CD4-positive, alpha-beta T cell (primary cell): ENCODE measurements at regions not wholly inside any gene's neighbourhood (a gene's known extent, or its start where the extent isn't known, plus 50 kb on each side); places are given as distances from the start of the nearest gene placed in this dataset.
"Not testable (repeated sequence)": the region's sequence is repeated elsewhere in the genome, so short reads cannot be mapped to it uniquely, and the experiment has no call there.

Experiments
- ATAC-seq: fragments of 200-7000 bp; cut with Tn5 transposase; one replicate; pipeline ENCODE4 v1.10.0; 2022; ENCODE audit warnings: mild to moderate bottlenecking; ENCODE audit not compliant: poor library complexity
- CTCF ChIA-PET: fragments of 350-600 bp; sonication (Branson Sonifier 250); formaldehyde crosslinking; loops from one replicate; lab custom pipeline; 2021; ENCODE audit warnings: antibody characterized with exemption, inconsistent platforms; lab: Charles Lee
- POLR2A ChIA-PET: fragments of 350-600 bp; sonication (Branson Sonifier 250); formaldehyde crosslinking; loops from one replicate; lab custom pipeline; 2021; ENCODE audit warnings: antibody characterized with exemption, inconsistent platforms; lab: Charles Lee
- DNase-seq, 14 experiments: peaks; one replicate each; pipeline ENCODE4 v3.0.0-alpha.2; 2013 to 2020; ENCODE audit warnings: mixed read lengths in 2 of 14
- H3K27ac ChIP-seq, 2 donors: one replicate each; pipeline versions ENCODE4 v1.5.1 to v1.7.0; 2013; ENCODE audit warnings: low read length in 2 of 2, low read depth in 1 of 2, mild to moderate bottlenecking in 1 of 2
- H3K27me3 ChIP-seq, 2 experiments: 1 replicate in 1 of 2; 2 replicates in 1 of 2; pipeline versions ENCODE4 v1.6.1 to v1.7.0; 2013; ENCODE audit warnings: low read length in 2 of 2, control low read depth in 1 of 2, mild to moderate bottlenecking in 1 of 2, moderate library complexity in 1 of 2; ENCODE audit not compliant: insufficient read depth in 2 of 2, control insufficient read depth in 1 of 2
- H3K36me3 ChIP-seq: one replicate; pipeline ENCODE4 v1.6.1; 2013; ENCODE audit warnings: low read length, control low read depth; ENCODE audit not compliant: insufficient read depth
- H3K4me1 ChIP-seq: one replicate; pipeline ENCODE4 v1.6.1; 2013; ENCODE audit warnings: low read length, control low read depth; ENCODE audit not compliant: insufficient read depth
- H3K4me3 ChIP-seq: one replicate; pipeline ENCODE4 v1.5.1; 2013; ENCODE audit warnings: mild to moderate bottlenecking, low read length, moderate library complexity
- H3K9me3 ChIP-seq, 2 experiments: 1 replicate in 1 of 2; 2 replicates in 1 of 2; pipeline versions ENCODE4 v1.6.1 to v1.7.0; 2013; ENCODE audit warnings: low read length in 2 of 2, mild to moderate bottlenecking in 2 of 2, control low read depth in 1 of 2, moderate library complexity in 1 of 2; ENCODE audit not compliant: control insufficient read depth in 1 of 2, insufficient read depth in 1 of 2
- H3K27ac Mint-ChIP-seq: one replicate; pipeline ENCODE4 v1.8.0; 2020; ENCODE audit warnings: mixed read lengths
- H3K27me3 Mint-ChIP-seq: one replicate; pipeline ENCODE4 v1.8.0; 2021; ENCODE audit warnings: mixed read lengths
- H3K36me3 Mint-ChIP-seq: one replicate; pipeline ENCODE4 v1.8.0; 2021; ENCODE audit warnings: low read depth, mixed read lengths
- H3K4me1 Mint-ChIP-seq: one replicate; pipeline ENCODE4 v1.8.0; 2021; ENCODE audit warnings: low read depth, mixed read lengths
- H3K4me3 Mint-ChIP-seq: one replicate; pipeline ENCODE4 v1.8.0; 2020; ENCODE audit warnings: mild to moderate bottlenecking, mixed read lengths
- H3K9me3 Mint-ChIP-seq: one replicate; pipeline ENCODE4 v1.8.0; 2020; ENCODE audit warnings: mixed read lengths
- intact Hi-C, 2 experiments: fragments of 100-400 bp; cut with DNase I in 1 of 2; cut with micrococcal nuclease in 1 of 2; formaldehyde crosslinking; loops; one replicate each; pipeline versions ENCODE4 v1.15.1 to v1.9.0; 2023 to 2025; cut with DNase I, micrococcal nuclease
- TF ChIP-seq, protein P1 (sequence below): fragments of 200-600 bp; IDR thresholded peaks from one replicate; pipeline ENCODE4 v1.8.0; 2022; ENCODE audit warnings: antibody characterized with exemption, mild to moderate bottlenecking

DNA sequence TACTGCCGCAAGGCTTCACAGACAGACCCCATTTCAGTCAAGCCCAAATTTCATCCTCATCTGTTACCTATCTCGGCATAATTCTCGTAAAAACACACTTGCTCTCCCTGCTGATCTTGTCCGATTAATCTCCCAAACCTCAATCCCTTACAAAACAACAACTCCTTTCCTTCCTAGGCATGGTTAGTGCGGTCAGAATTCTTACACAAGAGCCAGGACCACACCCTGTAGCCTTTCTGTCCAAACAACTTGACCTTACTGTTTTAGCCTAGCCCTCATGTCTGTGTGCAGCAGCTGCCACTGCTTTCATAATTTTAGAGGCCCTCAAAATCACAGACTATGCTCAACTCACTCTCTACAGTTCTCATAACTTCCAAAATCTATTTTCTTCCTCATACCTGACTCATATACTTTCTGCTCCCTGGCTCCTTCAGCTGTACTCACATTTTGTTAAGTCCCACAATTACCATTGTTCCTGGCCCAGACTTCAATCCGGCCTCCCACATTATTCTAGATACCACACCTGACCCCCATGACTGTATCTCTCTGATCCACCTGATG is 227.5 kb upstream of the DUSP10 start:
- H3K4me3 Mint-ChIP-seq, H3K4me1 Mint-ChIP-seq, H3K9me3 Mint-ChIP-seq, POLR2A ChIA-PET, H3K27ac Mint-ChIP-seq, ATAC-seq, H3K27me3 Mint-ChIP-seq, H3K36me3 Mint-ChIP-seq, H3K36me3 ChIP-seq, H3K4me1 ChIP-seq, DNase-seq, H3K27me3 ChIP-seq, CTCF ChIA-PET, H3K4me3 ChIP-seq, intact Hi-C loops, H3K27ac ChIP-seq, H3K9me3 ChIP-seq: not testable (repeated sequence)

DNA sequence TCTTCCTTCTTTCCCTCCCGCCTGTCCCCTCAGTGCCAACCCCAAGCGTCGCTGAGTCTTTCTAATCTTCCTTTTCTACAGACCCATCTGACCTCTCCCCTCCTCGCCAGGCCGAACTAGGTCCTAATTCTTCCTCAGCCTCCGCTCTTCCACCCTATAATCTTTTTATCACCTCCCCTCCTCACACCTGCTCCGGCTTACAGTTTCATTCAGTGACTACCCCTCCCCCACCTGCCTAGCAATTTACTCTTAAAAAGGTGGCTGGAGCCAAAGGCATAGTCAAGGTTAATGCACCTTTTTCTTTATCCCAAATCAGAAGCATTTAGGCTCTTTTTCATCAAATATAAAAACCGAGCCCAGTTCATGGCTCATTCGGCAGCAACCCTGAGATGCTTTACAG is 225.6 kb upstream of the DUSP10 start:
- H3K36me3 ChIP-seq, H3K4me3 ChIP-seq, H3K27me3 ChIP-seq, H3K4me1 Mint-ChIP-seq, H3K36me3 Mint-ChIP-seq, H3K27ac Mint-ChIP-seq, H3K4me3 Mint-ChIP-seq, intact Hi-C loops, H3K4me1 ChIP-seq, H3K9me3 ChIP-seq, POLR2A ChIA-PET, ATAC-seq, H3K27me3 Mint-ChIP-seq, DNase-seq, CTCF ChIA-PET, H3K27ac ChIP-seq, H3K9me3 Mint-ChIP-seq: not testable (repeated sequence)

DNA sequence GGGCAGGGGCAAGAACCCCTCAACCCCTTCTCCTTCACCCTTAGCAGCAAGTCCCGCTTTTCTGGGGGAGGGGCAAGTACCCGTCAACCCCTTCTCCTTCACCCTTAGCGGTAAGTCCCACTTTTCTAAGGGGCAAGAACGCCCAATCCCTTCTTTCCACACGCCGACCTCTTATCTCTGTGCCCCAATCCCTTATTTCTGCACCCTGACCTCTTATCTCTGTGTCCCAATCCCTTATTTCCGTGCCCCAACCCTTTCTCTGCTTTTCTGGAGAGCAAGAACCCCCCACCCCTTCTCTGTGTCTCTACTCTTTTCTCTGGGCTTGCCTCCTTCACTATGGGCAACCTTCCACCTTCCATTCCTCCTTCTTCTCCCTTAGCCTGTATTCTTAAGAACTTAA is 225.0 kb upstream of the DUSP10 start:
- H3K4me3 Mint-ChIP-seq, H3K4me1 Mint-ChIP-seq, H3K27ac Mint-ChIP-seq, H3K36me3 Mint-ChIP-seq, ATAC-seq, intact Hi-C loops, H3K4me1 ChIP-seq, H3K27me3 Mint-ChIP-seq, H3K9me3 ChIP-seq, H3K27me3 ChIP-seq, H3K9me3 Mint-ChIP-seq, H3K27ac ChIP-seq, POLR2A ChIA-PET, CTCF ChIA-PET, DNase-seq, H3K4me3 ChIP-seq, H3K36me3 ChIP-seq: not testable (repeated sequence)

DNA sequence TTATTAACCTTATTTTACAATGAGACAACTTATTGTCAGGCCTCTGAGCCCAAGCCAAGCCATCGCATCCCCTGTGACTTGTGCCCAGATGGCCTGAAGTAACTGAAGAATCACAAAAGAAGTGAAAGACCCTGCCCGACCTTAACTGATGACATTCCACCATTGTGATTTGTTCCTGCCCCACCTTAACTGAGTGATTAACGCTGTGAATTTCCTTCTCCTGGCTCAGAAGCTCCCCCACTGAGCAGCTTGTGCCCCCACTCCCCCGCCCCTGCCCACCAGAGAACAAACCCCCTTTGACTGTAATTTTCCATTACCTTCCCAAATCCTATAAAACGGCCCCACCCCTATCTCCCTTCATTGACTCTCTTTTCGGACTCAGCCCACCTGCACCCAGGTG is 224.0 kb upstream of the DUSP10 start:
- H3K27me3 Mint-ChIP-seq, intact Hi-C loops, CTCF ChIA-PET, ATAC-seq, POLR2A ChIA-PET, H3K27ac ChIP-seq, DNase-seq, H3K4me3 Mint-ChIP-seq, H3K27ac Mint-ChIP-seq, H3K4me1 ChIP-seq, H3K9me3 Mint-ChIP-seq, H3K27me3 ChIP-seq, H3K4me1 Mint-ChIP-seq, H3K36me3 Mint-ChIP-seq, H3K9me3 ChIP-seq, H3K36me3 ChIP-seq, H3K4me3 ChIP-seq: not testable (repeated sequence)

DNA sequence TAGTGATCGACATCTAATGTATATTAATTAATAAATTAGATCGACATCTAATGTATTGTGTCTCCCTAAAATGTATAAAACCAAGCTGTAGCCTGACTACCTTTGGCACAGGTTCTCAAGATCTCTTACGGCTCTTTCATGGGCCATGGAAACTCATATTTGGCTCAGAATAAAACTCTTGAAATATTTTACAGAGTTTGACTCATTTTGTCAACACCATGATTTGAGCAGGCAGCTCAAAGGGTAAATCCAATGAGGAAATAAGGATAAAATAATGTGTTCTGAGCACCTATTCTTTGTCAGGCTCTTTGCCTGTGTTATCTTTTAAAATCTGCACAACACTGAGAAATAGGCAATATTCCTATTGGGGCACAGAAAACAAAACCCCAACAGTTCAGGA is 223.4 kb upstream of the DUSP10 start:
- CTCF ChIA-PET, result no interaction called here
- no peak overlapping the region for H3K27ac Mint-ChIP-seq
- Histone ChIP-seq H3K27me3 (no peaks in the 10 kb centered on the region), H3K9me3 (no peaks in the 10 kb centered on the region), H3K27ac (no peak overlapping the region), H3K4me1 (no peaks in the 10 kb centered on the region), H3K4me3 (no peak overlapping the region), H3K36me3 (no peaks in the 10 kb centered on the region)
- ATAC-seq (no peak), DNase-seq (no peak)
- no peaks in the 10 kb centered on the region for H3K36me3 Mint-ChIP-seq
- no peak overlapping the region for H3K4me3 Mint-ChIP-seq
- H3K4me1 Mint-ChIP-seq, result peaks cover 8% of the 10 kb centered on the region
- POLR2A ChIA-PET, result no interaction called here
- no peaks in the 10 kb centered on the region for H3K9me3 Mint-ChIP-seq
- TF ChIP-seq, protein P1, sequence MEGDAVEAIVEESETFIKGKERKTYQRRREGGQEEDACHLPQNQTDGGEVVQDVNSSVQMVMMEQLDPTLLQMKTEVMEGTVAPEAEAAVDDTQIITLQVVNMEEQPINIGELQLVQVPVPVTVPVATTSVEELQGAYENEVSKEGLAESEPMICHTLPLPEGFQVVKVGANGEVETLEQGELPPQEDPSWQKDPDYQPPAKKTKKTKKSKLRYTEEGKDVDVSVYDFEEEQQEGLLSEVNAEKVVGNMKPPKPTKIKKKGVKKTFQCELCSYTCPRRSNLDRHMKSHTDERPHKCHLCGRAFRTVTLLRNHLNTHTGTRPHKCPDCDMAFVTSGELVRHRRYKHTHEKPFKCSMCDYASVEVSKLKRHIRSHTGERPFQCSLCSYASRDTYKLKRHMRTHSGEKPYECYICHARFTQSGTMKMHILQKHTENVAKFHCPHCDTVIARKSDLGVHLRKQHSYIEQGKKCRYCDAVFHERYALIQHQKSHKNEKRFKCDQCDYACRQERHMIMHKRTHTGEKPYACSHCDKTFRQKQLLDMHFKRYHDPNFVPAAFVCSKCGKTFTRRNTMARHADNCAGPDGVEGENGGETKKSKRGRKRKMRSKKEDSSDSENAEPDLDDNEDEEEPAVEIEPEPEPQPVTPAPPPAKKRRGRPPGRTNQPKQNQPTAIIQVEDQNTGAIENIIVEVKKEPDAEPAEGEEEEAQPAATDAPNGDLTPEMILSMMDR, result no peak
- no peaks in the 10 kb centered on the region for H3K27me3 Mint-ChIP-seq
- intact Hi-C loops, result no loop called here
